ENCODE measurements at regions not wholly inside any gene's neighbourhood (a gene's known extent, or its start where the extent isn't known, plus 50 kb on each side); places are given as distances from the start of the nearest gene placed in this dataset.

DNA sequence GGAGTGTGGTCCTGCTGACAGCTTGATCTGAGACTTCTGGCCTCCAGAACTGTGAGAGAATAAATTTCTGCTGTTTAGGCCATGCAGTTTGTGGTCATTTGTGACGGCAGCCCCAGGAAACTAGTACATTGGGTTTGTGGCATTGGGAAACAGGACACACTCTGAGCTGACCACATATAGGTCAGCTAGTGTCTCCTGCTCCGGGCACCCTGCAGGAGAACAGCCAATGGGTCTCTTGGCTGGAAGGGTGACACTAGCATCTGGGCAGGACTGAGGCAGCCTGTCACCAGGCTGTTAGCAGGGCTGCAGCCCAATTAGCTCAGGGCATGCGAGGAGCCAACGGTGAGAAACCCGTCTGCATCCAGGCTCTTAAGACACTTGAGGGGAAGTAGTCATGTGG is 83.2 kb downstream of the PITPNM2 start:
- ChIA-PET CTCF (ENCODE audit: partially characterized antibody) (interaction anchor here (1.1 to 11.7 kb wide), 4 partner anchors 8 to 207 kb away, joined by 3 to 148 read pairs (median 6); no protein-coding TSS in a partner anchor), POLR2A (ENCODE audit: partially characterized antibody) (no interaction called here)
- no peak overlapping the region for H3K27ac ChIP-seq (ENCODE audit: low read depth, low read length)
- no peak overlapping the region for H2BK120ac ChIP-seq (replicated peaks; ENCODE audit: low read depth, low read length)
- H3K23ac ChIP-seq (ENCODE audit: insufficient read length), result no peak overlapping the region
- no peaks in the 10 kb centered on the region for H3K36me3 ChIP-seq (ENCODE audit: control insufficient read depth in 2 of 4, insufficient read depth in 4 of 4, low read length in 3 of 4)
- H3K79me1 ChIP-seq (ENCODE audit: low read depth, low read length), result peaks cover 2% of the 10 kb centered on the region; the same call in 1 of the 2 replicates
- H3K4me3 ChIP-seq (ENCODE audit: extremely low read depth in 1 of 4, insufficient read depth in 2 of 4, low read depth in 3 of 4, low read length in 4 of 4), result no peak overlapping the region
- H2BK15ac ChIP-seq (ENCODE audit: low read length), result no peak overlapping the region
- H4K20me1 ChIP-seq (replicated peaks in 1 of 2; ENCODE audit: control insufficient read depth in 1 of 2, insufficient read depth in 2 of 2, low read length in 2 of 2), result no peaks in the 10 kb centered on the region
- no peak overlapping the region for H2BK20ac ChIP-seq (ENCODE audit: low read length)
- TF ChIP-seq BACH1 (IDR thresholded peaks at IDR 0.05; ENCODE audit: low read length), result no peak
- no peak for TF ChIP-seq ZNF274 (IDR thresholded peaks at IDR 0.05; ENCODE audit: borderline replicate concordance, extremely low read depth, low read length)
- no peak for TF ChIP-seq RAD21 (IDR thresholded peaks at IDR 0.05 in 1 of 2, conservative IDR thresholded peaks at IDR 0.05 in 1 of 2; ENCODE audit: low read depth in 2 of 2, low read length in 2 of 2)
- no peak for TF ChIP-seq RNF2 (IDR thresholded peaks at IDR 0.05; ENCODE audit: borderline replicate concordance, low read depth, low read length, missing control alignments, poor library complexity, severe bottlenecking)
- no peak for TF ChIP-seq ASH2L (IDR thresholded peaks at IDR 0.05; ENCODE audit: low read length)
- no peak for TF ChIP-seq JUN (IDR thresholded peaks at IDR 0.05; ENCODE audit: low read depth, low read length)
- no peak overlapping the region for H4K5ac ChIP-seq (ENCODE audit: insufficient read length, low read depth, low read length)
- H3K4me2 ChIP-seq (ENCODE audit: insufficient read depth in 1 of 2, low read depth in 2 of 2, low read length in 2 of 2), result no peak overlapping the region
- H3K14ac ChIP-seq (ENCODE audit: insufficient read length), result no peak overlapping the region
- no peak overlapping the region for H3K56ac ChIP-seq (replicated peaks; ENCODE audit: insufficient read length, low read depth, low read length)
- FAIRE-seq, result no peak
- no peak overlapping the region for H2AFZ ChIP-seq (ENCODE audit: low read length)
- no peaks in the 10 kb centered on the region for H3K23me2 ChIP-seq (ENCODE audit: low read depth, low read length)
- H3K9ac ChIP-seq (replicated peaks in 1 of 4; ENCODE audit: extremely low read depth in 1 of 4, low read depth in 3 of 4, low read length in 3 of 4), result no peak overlapping the region
- no peak for DNase-seq (ENCODE audit: low read depth in 1 of 2, low spot score in 2 of 2)
- no peak overlapping the region for H4K91ac ChIP-seq (replicated peaks; ENCODE audit: insufficient read length, low read length)
- H3K79me2 ChIP-seq (ENCODE audit: control insufficient read depth in 1 of 2, insufficient read depth in 2 of 2, low read length in 2 of 2), result no peaks in the 10 kb centered on the region
- H3K18ac ChIP-seq (ENCODE audit: extremely low read depth, low read length), result no peak overlapping the region
- peaks cover 0 to 3% (median 0%) of the 10 kb centered on the region in 4 experiments; a peak in 1 of 7 replicates for H3K4me1 ChIP-seq (replicated peaks in 1 of 4; ENCODE audit: control insufficient read depth in 3 of 4, insufficient read depth in 4 of 4, low read length in 3 of 4)
- no peak overlapping the region for H2BK5ac ChIP-seq (ENCODE audit: low read depth, low read length)
- no peak overlapping the region for H2AK5ac ChIP-seq (ENCODE audit: low read depth, low read length)
- no peaks in the 10 kb centered on the region for H3K9me3 ChIP-seq (ENCODE audit: insufficient read depth in 2 of 2, low read depth in 1 of 2, low read length in 1 of 2)
- H3K4ac ChIP-seq (replicated peaks; ENCODE audit: insufficient read length, low read depth, low read length), result no peak overlapping the region
- H4K8ac ChIP-seq (ENCODE audit: extremely low read depth, insufficient read depth, low read length), result no peak overlapping the region
- H3K27me3 ChIP-seq (replicated peaks in 1 of 4; ENCODE audit: control insufficient read depth in 3 of 4, extremely low read depth in 1 of 4, insufficient read depth in 3 of 4, low read length in 3 of 4), result no peaks in the 10 kb centered on the region
- no peak overlapping the region for H2BK12ac ChIP-seq (ENCODE audit: low read depth, low read length)
- WGBS, 2 experiments (ENCODE audit: extremely low coverage in 1 of 2, insufficient coverage in 1 of 2, insufficient read length in 1 of 2, insufficient replicate concordance in 2 of 2, low coverage in 1 of 2, low lambda C conversion rate in 2 of 2, missing lambda C conversion rate in 1 of 2), result 92% methylated on average over 5 of the region's 5 CpGs; no CpG with 5 or more reads in 1 of the 2 experiments
